ENCODE measurements at regions not wholly inside any gene's neighbourhood (a gene's known extent, or its start where the extent isn't known, plus 50 kb on each side); places are given as distances from the start of the nearest gene placed in this dataset.

- no peak for TF ChIP-seq CTCF (IDR thresholded peaks at IDR 0.05; ENCODE audit: low read depth, low read length)
- no peak for TF ChIP-seq EZH2phosphoT487 (IDR thresholded peaks at IDR 0.05; ENCODE audit: low read depth)
Measured at GRCh38 chr5:147050172-147050571, 171.6 kb upstream of the PPP2R2B start.
